GM18907 (cell line): ENCODE measurements at regions not wholly inside any gene's neighbourhood (a gene's known extent, or its start where the extent isn't known, plus 50 kb on each side); places are given as distances from the start of the nearest gene placed in this dataset.
A peak's percentile ranks its signal among the peaks of the same experiment; 100 is the strongest.

ENCODE experiments used
- ATAC-seq: cut with Tn5 transposase; IDR thresholded peaks from one replicate; pipeline ENCODE4 v1.9.1; 2021; ENCODE audit warnings: mild to moderate bottlenecking, moderate library complexity; ENCODE audit not compliant: unreplicated experiment

- ATAC-seq: no peak
Measured at GRCh38 chr19:30757104-30757836, 385.1 kb downstream of the ZNF536 start.

- no peak for ATAC-seq
Measured at GRCh38 chr19:30755581-30755980, 383.4 kb downstream of the ZNF536 start.

- no peak for ATAC-seq
Measured at GRCh38 chr19:30754162-30754561, 382.0 kb downstream of the ZNF536 start.

- no peak for ATAC-seq
Measured at GRCh38 chr19:30752876-30753275, 380.7 kb downstream of the ZNF536 start.

GRCh38 chr19:30752201-30752600 lies 380.0 kb downstream of the ZNF536 start:
- ATAC-seq: no peak

- ATAC-seq: no peak
Measured at GRCh38 chr19:30745476-30745985, 373.3 kb downstream of the ZNF536 start.

- ATAC-seq: no peak
Measured at GRCh38 chr19:30744741-30745475, 372.7 kb downstream of the ZNF536 start.

GRCh38 chr19:30743702-30744101 lies 371.5 kb downstream of the ZNF536 start:
- no peak for ATAC-seq

GRCh38 chr19:30743011-30743410 lies 370.8 kb downstream of the ZNF536 start:
- ATAC-seq: no peak

GRCh38 chr19:30742406-30742938 lies 370.3 kb downstream of the ZNF536 start:
- no peak for ATAC-seq

- no peak for ATAC-seq
Measured at GRCh38 chr19:30741566-30741965, 369.4 kb downstream of the ZNF536 start.

- no peak for ATAC-seq
Measured at GRCh38 chr19:30739394-30739793, 367.2 kb downstream of the ZNF536 start.

- no peak for ATAC-seq
Measured at GRCh38 chr19:30738047-30738446, 365.9 kb downstream of the ZNF536 start.

- no peak for ATAC-seq
Measured at GRCh38 chr19:30734669-30735068, 362.5 kb downstream of the ZNF536 start.

- ATAC-seq: no peak
Measured at GRCh38 chr19:30733826-30734550, 361.8 kb downstream of the ZNF536 start.

GRCh38 chr19:30731591-30731990 lies 359.4 kb downstream of the ZNF536 start:
- ATAC-seq: no peak

- no peak for ATAC-seq
Measured at GRCh38 chr19:30729451-30729850, 357.3 kb downstream of the ZNF536 start.

GRCh38 chr19:30722761-30723160 lies 350.6 kb downstream of the ZNF536 start:
- no peak for ATAC-seq

GRCh38 chr19:30722186-30722585 lies 350.0 kb downstream of the ZNF536 start:
- ATAC-seq: no peak

- ATAC-seq: peak; percentile 5
Measured at GRCh38 chr19:30719999-30720345, 347.8 kb downstream of the ZNF536 start.
